ENCODE measurements at regions not wholly inside any gene's neighbourhood (a gene's known extent, or its start where the extent isn't known, plus 50 kb on each side); places are given as distances from the start of the nearest gene placed in this dataset.
"Not testable (repeated sequence)": the region's sequence is repeated elsewhere in the genome, so short reads cannot be mapped to it uniquely, and the experiment has no call there.

- no peak for DNase-seq
Measured at GRCh38 chr4:112952313-112952700, 97.1 kb upstream of the ANK2 start.

DNA sequence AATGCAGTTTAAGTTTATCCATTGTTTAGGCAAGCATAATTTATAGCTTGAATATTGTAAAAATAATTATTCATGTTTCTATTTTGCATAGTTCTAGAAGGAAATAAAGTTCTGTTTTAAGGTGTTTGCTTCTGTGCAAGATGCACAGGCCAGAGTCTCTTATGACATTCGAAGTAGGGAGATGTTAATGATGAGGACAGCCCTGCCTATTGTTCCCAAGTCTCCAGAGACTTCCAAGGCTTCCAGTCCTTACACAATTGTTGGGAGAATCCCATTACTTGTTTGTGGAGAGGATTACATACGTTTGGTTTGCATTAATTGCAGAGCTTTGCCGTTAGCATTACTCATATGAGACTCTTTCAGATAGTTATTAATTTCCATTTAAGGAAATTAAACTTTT, 96.2 kb upstream of the ANK2 start:
- DNase-seq: no peak

- DNase-seq: no peak
Measured at GRCh38 chr4:112954286-112954685, 95.2 kb upstream of the ANK2 start.

DNA sequence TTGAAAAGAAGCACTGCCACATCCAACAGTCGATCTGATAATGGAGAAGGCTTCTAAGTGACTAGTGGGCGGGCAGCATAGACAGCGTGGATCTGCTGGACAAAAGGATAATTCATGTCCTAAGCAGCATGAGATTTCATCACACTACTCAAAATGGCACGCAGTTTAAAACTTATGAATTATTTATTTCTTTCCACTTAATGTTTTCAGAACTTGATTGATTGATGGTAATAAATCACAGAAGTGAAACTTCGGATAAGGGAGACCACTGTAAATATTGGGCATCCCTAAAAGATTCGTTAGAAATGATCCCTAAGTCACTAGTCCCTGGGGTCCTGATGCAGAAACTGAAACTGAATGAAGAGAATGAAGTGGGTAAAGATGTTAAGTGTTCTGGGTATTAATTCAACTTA, 93.0 kb upstream of the ANK2 start:
- no peak for DNase-seq

GRCh38 chr4:112957764-112958163, 91.7 kb upstream of the ANK2 start:
- DNase-seq: not testable (repeated sequence)

DNA sequence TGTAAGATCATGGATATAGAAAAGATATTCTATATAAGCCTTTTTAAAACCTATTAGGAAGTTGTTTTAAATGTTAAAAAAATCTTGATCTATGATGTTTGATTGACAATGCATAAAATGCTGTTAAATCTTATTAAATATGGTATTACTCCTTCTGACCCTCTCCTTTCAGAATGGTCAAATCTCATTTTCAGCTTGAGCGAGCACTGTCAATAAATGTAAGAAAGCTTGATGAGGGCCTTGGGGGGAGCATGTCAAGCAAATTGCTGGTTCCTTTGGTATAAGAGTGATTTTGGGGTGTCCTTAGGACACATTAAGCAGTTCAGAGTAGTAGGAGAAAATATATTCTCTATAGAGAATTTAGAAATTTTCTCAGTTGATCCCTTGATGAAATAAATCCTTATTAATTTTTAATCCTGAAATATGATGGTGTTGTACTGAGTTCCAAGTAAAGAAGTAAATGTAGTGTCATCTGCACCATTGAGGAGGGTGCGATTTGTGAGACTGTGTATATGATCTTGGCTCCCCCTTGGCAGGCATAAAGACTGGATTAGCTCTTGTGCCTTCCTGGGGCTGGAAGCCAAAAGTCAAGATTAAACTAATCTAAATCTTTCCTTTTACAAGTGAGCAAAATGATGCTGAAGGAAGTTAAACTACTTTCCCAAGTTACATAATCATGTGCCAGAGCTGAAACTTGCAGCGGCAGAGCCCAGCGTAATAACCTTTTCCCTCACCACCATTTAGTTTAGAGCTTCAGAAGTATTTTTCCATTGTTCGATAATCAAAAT, 82.6 kb upstream of the ANK2 start:
- DNase-seq: no peak

DNA sequence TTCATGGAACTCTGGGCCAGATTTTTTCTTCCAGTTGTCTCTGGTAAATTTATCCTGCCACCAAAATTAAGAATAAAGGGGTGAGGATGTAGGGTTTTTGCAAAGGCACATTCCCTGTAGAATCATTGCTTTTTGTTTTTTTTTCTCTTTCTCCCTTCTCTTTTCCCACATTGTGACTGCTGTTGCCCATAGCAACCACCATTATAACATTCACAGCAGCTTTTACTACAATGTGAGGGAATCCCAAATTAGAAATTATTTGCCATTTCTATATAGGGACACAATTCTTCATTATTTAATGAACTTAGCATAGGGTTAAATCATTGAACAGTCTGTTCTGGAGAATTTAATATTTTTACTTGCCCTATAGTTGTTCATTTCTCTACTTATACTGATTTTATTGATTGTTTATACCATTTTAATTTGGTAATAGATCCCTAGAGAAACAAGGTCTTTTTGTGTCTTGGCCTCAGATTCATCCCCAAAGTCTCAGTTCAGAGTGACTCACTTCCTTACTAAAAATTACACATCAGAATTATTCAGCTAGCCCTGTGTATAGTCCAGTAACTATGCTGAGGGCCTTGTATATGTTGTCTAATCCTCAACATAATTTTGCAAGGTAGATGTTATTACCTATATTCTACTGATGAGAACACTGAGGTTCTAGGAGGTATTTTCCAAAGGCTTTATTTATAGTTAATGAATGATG, 80.8 kb upstream of the ANK2 start:
- no peak for DNase-seq

DNA sequence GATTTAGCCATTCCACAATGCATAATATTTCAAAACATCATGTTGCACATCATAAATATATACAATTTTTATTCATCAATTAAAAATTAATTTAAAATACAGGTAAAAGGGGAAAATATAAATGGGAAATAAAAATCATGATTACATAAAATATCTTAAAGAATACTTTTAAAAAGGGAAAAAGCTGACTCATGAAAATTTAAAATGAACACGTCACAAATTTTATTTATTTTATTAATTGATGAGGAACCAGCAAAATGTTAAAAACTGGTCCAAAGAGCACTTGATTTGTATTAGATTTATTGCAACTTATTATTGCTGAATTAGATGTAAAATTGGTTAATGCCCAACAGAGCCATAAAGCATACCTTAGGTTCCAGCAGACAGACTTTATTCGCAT, 78.5 kb upstream of the ANK2 start:
- no peak for DNase-seq

- no peak for DNase-seq
Measured at GRCh38 chr4:112973750-112974251, 75.7 kb upstream of the ANK2 start.

- DNase-seq: no peak
Measured at GRCh38 chr4:112975567-112976355, 73.7 kb upstream of the ANK2 start.

GRCh38 chr4:112978691-112979472, 70.6 kb upstream of the ANK2 start:
- no peak for DNase-seq

GRCh38 chr4:112979881-112980421, 69.5 kb upstream of the ANK2 start:
- no peak for DNase-seq

DNA sequence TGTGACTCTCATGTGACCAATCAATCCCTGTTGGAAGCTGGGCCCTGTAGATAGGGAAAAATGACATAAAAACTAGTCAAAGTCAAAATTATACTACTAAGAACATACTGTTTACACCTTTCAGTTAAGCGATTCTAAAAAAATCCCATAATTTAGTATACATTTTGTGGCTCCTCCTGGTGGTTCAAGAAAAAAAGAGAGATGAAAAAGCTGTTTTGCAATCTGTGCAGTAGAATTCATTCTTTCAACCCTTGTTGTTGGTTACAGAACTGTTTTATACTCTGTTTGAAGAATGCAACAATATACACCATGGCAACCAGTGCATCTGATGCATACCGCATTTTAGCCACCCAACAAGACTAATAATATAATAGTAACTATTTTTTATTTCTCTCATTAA, 66.8 kb upstream of the ANK2 start:
- DNase-seq: no peak

GRCh38 chr4:112994732-112995464, 54.6 kb upstream of the ANK2 start:
- no peak for DNase-seq

Data from inflammatory macrophage treated with lipopolysaccharide for 4 hours (primary cell).